Memory B cell (primary cell): ENCODE measurements at regions not wholly inside any gene's neighbourhood (a gene's known extent, or its start where the extent isn't known, plus 50 kb on each side); places are given as distances from the start of the nearest gene placed in this dataset.
"Not testable (repeated sequence)": the region's sequence is repeated elsewhere in the genome, so short reads cannot be mapped to it uniquely, and the experiment has no call there.

Experiments used
- ATAC-seq: fragments of 150-1000 bp; cut with Tn5 transposase; 2 replicates; pipeline ENCODE4 v1.10.0; 2021; ENCODE audit warnings: low read depth, mild to moderate bottlenecking, moderate library complexity
- DNase-seq, 2 donors: peaks; one replicate each; pipeline ENCODE4 v3.0.0; 2022; ENCODE audit warnings: low spot score in 2 of 2
- H3K27ac Mint-ChIP-seq: one replicate; pipeline ENCODE4 v1.8.0; 2022; ENCODE audit warnings: mild to moderate bottlenecking, moderate library complexity, mixed read lengths
- H3K27me3 Mint-ChIP-seq: one replicate; pipeline ENCODE4 v1.8.0; 2022; ENCODE audit warnings: mixed read lengths
- H3K36me3 Mint-ChIP-seq: one replicate; pipeline ENCODE4 v1.8.0; 2022; ENCODE audit warnings: mild to moderate bottlenecking, mixed read lengths
- H3K4me1 Mint-ChIP-seq: one replicate; pipeline ENCODE4 v1.8.0; 2022; ENCODE audit warnings: mixed read lengths
- H3K4me3 Mint-ChIP-seq: one replicate; pipeline ENCODE4 v1.8.0; 2022; ENCODE audit warnings: mild to moderate bottlenecking, moderate library complexity, mixed read lengths
- H3K9me3 Mint-ChIP-seq: one replicate; pipeline ENCODE4 v1.8.0; 2022; ENCODE audit warnings: mixed read lengths

DNA sequence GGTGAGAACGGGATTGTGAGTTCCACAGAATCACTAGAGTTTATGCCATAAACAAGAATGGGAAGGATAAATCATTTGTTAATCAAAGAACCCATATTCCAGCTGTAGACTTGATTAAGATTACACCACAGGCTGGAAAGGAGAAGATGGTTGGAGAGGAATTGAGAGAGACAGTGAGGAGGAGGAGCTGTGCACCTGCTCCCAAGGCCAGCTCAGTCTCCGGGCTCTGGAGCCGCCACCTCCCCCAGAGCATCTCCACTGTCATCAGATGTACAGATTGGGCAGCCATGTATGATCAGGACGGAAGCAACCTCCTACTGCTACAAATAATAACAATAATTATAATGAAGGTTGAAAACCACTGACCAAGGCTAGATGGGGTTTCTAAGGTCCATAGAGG, 170.0 kb downstream of the MINAR1 start:
- DNase-seq (no peak), ATAC-seq (no peak)
- no peaks in the 10 kb centered on the region for H3K4me1 Mint-ChIP-seq
- peaks cover 25% of the 10 kb centered on the region for H3K27me3 Mint-ChIP-seq
- no peak overlapping the region for H3K4me3 Mint-ChIP-seq
- no peaks in the 10 kb centered on the region for H3K36me3 Mint-ChIP-seq
- H3K9me3 Mint-ChIP-seq, result peaks cover 2% of the 10 kb centered on the region
- H3K27ac Mint-ChIP-seq, result no peak overlapping the region

DNA sequence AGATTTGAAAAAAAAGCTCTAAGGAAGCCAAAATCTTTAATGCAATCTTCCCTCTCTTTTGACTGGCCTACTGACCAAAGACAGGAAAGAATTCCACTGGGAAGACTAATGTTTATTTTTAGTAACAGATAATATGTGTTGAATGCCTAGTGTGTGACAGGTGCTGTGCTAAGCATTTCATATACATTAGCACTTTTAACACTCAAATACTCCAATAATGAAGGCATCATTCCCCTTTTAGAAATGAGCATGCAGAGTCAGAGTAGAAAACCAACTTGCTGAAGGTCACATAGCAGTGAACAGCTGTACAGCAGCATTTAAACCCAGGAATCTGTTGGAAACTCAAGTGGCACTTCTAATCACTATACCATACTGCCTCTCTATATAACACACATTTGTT, 170.6 kb downstream of the MINAR1 start:
- Mint-ChIP-seq H3K9me3 (peaks cover 2% of the 10 kb centered on the region), H3K36me3 (no peaks in the 10 kb centered on the region), H3K4me1 (no peaks in the 10 kb centered on the region), H3K27me3 (peaks cover 27% of the 10 kb centered on the region), H3K27ac (no peak overlapping the region), H3K4me3 (no peak overlapping the region)
- DNase-seq (no peak), ATAC-seq (no peak)

DNA sequence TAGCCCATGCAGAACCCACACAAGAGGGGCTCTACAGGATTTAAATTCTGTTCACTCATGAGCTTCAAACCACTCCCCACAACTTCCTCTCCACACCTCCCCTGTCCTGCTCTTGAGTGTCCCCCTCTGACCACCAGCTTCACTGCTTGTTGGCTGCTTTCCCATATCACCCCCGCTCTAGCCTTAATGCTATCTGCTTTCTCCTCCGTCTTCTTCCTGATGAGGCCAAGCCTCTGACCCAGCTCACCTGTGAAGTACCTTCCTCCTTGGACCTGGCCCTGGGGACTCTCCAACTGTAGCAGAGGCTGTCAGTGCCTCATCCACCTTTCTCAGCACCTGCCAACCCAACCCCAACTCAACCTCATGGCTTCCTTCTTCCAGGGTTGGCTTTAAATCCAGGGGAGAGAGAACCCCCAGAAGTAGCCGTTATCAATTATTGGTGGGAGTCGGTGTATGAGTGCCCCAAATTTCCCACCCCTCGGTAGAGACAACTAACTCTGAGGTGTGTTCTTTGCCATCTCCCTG, 174.8 kb downstream of the MINAR1 start:
- DNase-seq (no peak), ATAC-seq (no peak)
- H3K9me3 Mint-ChIP-seq, result no peaks in the 10 kb centered on the region
- H3K4me1 Mint-ChIP-seq, result no peaks in the 10 kb centered on the region
- H3K36me3 Mint-ChIP-seq, result no peaks in the 10 kb centered on the region
- H3K27me3 Mint-ChIP-seq, result peaks cover 19% of the 10 kb centered on the region
- H3K4me3 Mint-ChIP-seq, result no peak overlapping the region
- no peak overlapping the region for H3K27ac Mint-ChIP-seq

DNA sequence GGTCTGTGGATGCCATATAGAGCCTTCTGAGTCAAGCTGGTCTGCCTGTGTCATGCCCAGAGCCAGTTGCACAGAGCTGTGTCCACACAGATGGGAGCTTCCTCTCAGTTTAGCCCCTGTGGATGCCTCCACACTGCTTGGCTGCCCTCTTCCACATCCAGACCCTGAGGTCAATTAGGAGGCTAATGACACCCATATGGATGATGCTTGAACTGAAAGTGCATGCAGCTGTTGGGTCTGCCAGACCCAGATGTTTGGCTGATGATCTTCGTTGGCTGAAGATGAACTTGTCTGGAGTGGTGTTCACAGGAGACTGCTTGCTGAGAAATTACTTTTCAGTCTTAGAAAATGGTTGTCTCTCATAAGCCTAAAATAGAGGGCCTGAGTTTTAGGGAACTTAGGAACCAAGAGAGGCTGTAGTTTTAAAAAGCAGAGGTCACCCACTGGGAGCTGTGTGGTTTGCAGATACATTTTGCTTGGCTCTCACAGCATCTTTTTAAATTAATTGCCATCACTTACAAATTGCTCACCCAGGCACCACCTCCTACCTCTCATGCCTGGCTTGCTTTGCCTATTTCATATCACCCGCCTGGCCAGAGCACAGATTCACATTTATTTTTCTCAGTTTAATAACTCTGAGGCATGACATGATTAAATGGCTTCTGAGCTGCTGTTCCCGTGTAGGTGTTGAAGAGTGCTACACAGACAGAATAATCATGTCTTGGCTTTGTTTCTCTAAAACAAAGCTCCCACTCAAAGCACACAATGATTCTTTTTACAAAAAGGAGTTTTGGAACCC, 176.1 kb downstream of the MINAR1 start:
- Mint-ChIP-seq H3K9me3 (no peaks in the 10 kb centered on the region), H3K27me3 (peaks cover 19% of the 10 kb centered on the region), H3K4me3 (no peak overlapping the region), H3K27ac (no peak overlapping the region), H3K36me3 (no peaks in the 10 kb centered on the region), H3K4me1 (no peaks in the 10 kb centered on the region)
- ATAC-seq (no peak), DNase-seq (no peak)

DNA sequence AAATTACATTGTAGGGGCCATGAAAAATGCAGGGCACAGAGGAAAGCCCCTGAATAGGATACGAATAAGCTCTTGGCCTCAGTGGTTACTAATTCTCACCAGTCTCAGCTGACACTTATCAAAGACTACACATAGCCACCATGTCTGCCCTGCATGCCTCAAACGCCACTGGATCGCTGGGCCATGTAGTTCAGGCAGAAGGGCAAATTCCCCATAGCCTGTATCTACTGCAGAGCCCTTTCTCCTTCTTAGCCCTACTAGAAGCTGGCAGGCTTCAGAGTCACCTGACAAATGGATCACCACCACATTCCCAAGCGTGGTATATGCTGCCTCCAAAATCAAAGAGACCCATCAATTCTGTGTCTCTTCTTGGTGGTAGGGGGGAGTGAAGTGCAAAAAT, 177.4 kb downstream of the MINAR1 start:
- Mint-ChIP-seq H3K4me3 (no peak overlapping the region), H3K27me3 (peaks cover 16% of the 10 kb centered on the region), H3K36me3 (no peaks in the 10 kb centered on the region), H3K4me1 (no peaks in the 10 kb centered on the region), H3K9me3 (no peaks in the 10 kb centered on the region), H3K27ac (no peak overlapping the region)
- ATAC-seq (no peak), DNase-seq (no peak)

DNA sequence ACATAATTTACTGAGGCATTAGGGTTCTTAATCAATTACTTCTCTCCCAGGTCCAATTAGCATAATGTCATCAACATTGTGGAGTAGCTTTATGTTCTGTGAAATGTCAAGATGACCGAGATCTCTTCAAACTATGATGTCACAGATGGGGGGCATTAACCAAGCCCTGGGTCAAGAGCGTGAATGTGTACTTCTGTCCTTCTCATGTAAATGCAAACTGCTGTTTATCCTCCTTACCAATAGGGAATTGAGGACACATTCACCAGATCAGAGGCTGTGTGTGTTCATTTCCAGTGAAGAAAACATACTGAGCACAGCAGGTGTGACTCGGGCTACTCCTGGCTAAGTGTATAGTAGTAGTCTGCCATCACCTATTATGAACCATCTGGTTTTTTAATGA, 177.9 kb downstream of the MINAR1 start:
- Mint-ChIP-seq H3K27ac (no peak overlapping the region), H3K27me3 (peaks cover 14% of the 10 kb centered on the region), H3K9me3 (no peaks in the 10 kb centered on the region), H3K36me3 (no peaks in the 10 kb centered on the region), H3K4me3 (no peak overlapping the region), H3K4me1 (no peaks in the 10 kb centered on the region)
- no peak for DNase-seq
- ATAC-seq, result no peak

DNA sequence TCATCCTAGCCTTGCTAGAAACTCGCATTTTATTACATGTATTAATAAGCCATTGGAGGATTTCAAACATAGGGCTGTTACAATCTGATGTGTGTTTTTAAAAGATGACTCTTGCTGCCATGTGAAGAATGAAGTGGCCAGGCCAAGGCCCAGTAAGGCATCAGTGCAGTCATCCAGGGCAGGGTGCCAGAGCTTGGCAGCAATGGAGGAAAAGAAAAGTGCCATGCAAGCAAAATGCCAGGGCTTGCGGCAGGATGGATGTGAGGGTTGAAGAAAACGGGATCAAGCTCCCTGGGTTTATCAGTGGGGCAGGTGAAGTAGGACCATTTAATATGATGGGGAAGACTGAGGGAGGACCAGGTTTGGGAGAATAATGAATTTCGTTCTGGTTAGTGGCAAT, 183.6 kb downstream of the MINAR1 start:
- DNase-seq (no peak), ATAC-seq (no peak)
- no peak overlapping the region for H3K27ac Mint-ChIP-seq
- H3K36me3 Mint-ChIP-seq, result no peaks in the 10 kb centered on the region
- H3K4me3 Mint-ChIP-seq, result no peak overlapping the region
- H3K9me3 Mint-ChIP-seq, result no peaks in the 10 kb centered on the region
- peaks cover 2% of the 10 kb centered on the region for H3K27me3 Mint-ChIP-seq
- no peaks in the 10 kb centered on the region for H3K4me1 Mint-ChIP-seq

DNA sequence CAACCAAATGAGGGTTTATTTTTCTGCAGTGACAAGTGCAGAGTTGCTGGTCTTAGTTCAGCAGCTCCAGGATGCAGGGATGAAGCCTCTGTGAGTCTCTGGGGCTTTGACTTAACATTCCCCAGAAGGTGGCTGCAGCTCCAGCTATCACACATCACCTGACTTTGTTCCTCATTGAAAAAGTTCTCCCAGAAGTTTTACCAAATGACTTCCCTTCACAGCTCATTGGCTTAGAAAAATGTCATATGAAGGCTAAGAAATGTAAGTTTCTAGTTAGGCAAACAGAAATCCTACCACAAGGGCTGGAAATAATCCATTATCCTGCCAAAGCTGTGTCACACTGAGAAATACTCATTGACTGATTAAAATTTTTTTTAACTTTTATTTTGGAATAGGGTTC, 184.9 kb downstream of the MINAR1 start:
- no peak overlapping the region for H3K27ac Mint-ChIP-seq
- peaks cover 6% of the 10 kb centered on the region for H3K27me3 Mint-ChIP-seq
- no peak for ATAC-seq
- DNase-seq, result no peak
- H3K36me3 Mint-ChIP-seq, result no peaks in the 10 kb centered on the region
- no peaks in the 10 kb centered on the region for H3K4me1 Mint-ChIP-seq
- no peaks in the 10 kb centered on the region for H3K9me3 Mint-ChIP-seq
- no peak overlapping the region for H3K4me3 Mint-ChIP-seq

DNA sequence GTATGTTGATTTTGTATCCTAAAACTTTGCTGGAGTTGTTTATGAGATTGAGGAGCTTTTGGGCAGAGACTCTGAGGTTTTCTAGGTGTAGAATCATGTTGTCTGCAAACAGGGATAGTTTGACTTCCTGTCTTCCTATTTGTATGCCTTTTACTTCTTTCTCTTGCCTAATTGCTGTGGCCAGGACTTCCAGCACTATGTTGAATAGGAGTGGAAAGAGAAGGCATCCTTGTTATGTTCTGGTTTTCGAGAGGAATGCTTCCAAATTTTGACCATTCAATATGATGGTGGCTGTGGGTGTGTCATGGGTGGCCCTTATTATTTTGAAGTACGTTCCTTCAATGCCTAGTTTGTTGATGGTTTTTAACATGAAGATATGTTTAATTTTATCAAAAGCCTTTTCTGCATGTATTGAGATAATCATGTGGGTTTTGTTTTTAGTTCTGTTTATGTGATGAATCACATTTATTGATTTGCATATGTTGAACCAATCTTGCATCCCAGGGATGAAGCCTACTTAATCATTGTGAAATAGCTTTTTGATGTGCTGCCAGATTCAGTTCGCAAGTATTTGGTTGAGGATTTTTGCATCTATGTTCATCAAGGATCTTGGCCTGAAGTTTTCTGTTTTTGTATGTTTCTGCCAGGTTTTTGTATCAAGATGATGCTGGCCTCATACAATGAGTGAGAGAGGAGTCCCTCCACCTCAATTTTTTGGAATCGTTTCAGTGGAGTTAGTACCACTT, 188.1 kb downstream of the MINAR1 start:
- DNase-seq, result no peak
- H3K4me1 Mint-ChIP-seq, result no peaks in the 10 kb centered on the region
- H3K9me3 Mint-ChIP-seq, result no peaks in the 10 kb centered on the region
- H3K4me3 Mint-ChIP-seq, result no peak overlapping the region
- no peaks in the 10 kb centered on the region for H3K36me3 Mint-ChIP-seq
- H3K27ac Mint-ChIP-seq, result no peak overlapping the region
- H3K27me3 Mint-ChIP-seq, result peaks cover 16% of the 10 kb centered on the region
- ATAC-seq, result no peak

DNA sequence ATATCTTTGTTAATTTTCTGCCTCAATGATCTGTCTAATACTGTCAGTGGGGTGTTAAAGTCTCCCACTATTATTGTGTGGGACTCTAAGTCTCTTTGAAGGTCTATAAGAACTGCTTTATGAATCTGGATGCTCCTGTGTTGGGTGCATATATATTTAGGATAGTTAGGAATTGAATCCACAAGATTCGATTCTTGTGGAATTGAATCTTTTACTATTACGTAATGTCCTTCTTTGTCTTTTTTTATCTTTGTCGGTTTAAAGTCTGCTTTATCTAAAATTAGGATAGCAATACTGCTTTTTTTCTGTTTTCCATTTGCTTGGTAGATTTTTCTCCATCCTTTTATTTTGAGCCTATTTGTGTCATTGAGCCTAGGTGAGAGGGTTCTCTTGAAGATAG, 189.7 kb downstream of the MINAR1 start:
- not testable (repeated sequence) for H3K9me3 Mint-ChIP-seq, H3K4me3 Mint-ChIP-seq, H3K36me3 Mint-ChIP-seq, H3K27ac Mint-ChIP-seq, DNase-seq, H3K4me1 Mint-ChIP-seq, ATAC-seq
- H3K27me3 Mint-ChIP-seq, result peaks cover 17% of the 10 kb centered on the region

DNA sequence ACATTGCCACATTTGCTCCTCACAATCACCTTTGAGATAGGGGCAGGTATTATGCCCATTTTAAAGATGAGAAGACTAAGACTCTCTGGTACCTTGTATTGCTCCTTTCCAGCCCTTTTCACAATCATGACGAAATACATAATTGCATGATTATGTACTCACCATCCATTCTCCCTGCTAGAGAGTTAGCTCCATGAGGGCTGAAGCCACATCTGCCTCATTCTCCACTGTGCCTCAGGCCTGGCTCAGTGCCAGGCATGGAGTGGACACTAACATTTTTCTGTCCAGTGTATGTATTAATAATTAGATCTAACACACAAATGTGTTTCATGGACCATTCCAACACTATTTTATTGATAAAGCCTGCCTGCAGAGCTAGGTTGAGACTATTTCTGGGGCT, 191.4 kb downstream of the MINAR1 start:
- DNase-seq (no peak), ATAC-seq (no peak)
- H3K4me1 Mint-ChIP-seq, result no peaks in the 10 kb centered on the region
- no peaks in the 10 kb centered on the region for H3K36me3 Mint-ChIP-seq
- peaks cover 24% of the 10 kb centered on the region for H3K27me3 Mint-ChIP-seq
- no peak overlapping the region for H3K4me3 Mint-ChIP-seq
- peaks cover 3% of the 10 kb centered on the region for H3K9me3 Mint-ChIP-seq
- no peak overlapping the region for H3K27ac Mint-ChIP-seq

DNA sequence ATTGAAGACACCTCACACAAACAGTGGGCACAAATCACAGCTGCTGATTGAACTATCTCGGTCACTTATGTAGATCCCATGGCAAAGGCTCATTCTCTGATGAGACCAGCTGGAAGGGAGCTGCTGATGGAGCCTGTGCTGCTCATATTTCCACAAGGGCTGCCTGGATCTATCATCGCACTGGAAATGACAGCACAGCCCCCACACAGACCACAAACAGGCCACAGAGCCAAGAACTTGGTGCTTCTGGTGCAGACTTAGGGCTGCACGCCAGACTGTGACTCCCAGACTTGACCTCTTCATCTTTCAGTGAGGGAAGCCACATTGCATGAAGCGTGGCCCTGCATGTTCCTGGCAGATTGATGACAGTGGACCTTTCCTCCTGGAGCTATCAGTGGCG, 197.6 kb downstream of the MINAR1 start:
- Mint-ChIP-seq H3K9me3 (peaks cover 9% of the 10 kb centered on the region), H3K36me3 (no peaks in the 10 kb centered on the region), H3K27ac (no peak overlapping the region), H3K4me3 (no peak overlapping the region), H3K27me3 (peaks cover 18% of the 10 kb centered on the region), H3K4me1 (no peaks in the 10 kb centered on the region)
- no peak for ATAC-seq
- no peak for DNase-seq

DNA sequence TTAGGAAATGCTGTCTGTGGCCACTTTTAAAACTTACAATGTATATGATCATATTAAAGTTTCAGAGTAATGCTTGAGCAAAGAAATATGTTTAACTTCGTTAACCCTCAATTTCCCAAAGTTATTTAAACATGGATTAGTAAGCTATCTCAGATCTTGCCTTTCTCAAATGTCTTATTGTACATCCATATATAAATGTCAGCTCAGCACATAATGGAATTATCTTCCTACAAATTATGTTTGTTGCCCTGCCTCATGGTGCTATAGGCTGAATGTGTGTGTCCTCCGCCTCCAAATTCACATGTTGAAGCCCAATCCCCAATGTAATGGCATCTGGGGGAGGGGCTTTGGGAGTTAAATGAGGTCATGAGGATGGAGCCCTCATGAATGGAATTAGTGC, 200.3 kb downstream of the MINAR1 start:
- H3K9me3 Mint-ChIP-seq, result peaks cover 6% of the 10 kb centered on the region
- DNase-seq, result no peak
- no peak overlapping the region for H3K27ac Mint-ChIP-seq
- no peak overlapping the region for H3K4me3 Mint-ChIP-seq
- no peak for ATAC-seq
- no peaks in the 10 kb centered on the region for H3K4me1 Mint-ChIP-seq
- H3K27me3 Mint-ChIP-seq, result peaks cover 11% of the 10 kb centered on the region
- no peaks in the 10 kb centered on the region for H3K36me3 Mint-ChIP-seq

DNA sequence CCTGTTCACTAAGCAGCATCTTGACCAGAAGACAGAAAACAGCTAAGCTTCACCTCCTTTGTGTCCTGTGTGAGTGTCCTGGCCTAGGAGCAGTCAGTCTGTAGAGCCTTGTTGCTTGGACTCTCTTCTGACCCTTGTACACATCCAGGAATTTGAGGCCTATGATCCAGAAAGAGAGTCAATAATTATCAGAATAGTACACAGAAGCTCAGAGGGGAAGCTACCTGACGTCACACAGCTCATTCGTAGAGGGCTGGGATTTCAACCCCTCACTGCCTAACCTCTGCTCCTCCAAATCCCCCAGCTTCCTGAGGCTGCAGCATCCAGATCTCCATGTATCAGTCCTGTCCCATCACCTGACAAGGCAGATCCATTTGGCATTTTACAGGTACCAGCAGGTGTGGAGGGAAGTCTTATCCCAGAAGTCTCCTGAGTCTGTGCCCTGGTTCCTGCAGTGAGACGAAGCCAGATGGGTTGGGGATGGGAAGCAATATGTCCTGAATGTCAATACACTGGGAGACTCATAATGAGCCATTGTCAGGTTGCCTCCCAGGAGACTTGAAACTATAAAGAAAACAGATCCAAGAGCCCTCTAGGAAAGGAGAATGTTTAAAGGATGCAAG, 203.1 kb downstream of the MINAR1 start:
- H3K4me3 Mint-ChIP-seq, result no peak overlapping the region
- no peak for DNase-seq
- H3K27me3 Mint-ChIP-seq, result peaks cover 10% of the 10 kb centered on the region
- H3K36me3 Mint-ChIP-seq, result no peaks in the 10 kb centered on the region
- no peak for ATAC-seq
- no peak overlapping the region for H3K27ac Mint-ChIP-seq
- peaks cover 6% of the 10 kb centered on the region for H3K9me3 Mint-ChIP-seq
- no peaks in the 10 kb centered on the region for H3K4me1 Mint-ChIP-seq
